SH-SY5Y (cell line): ENCODE measurements at regions not wholly inside any gene's neighbourhood (a gene's known extent, or its start where the extent isn't known, plus 50 kb on each side); places are given as distances from the start of the nearest gene placed in this dataset.

ENCODE experiments used
- GATA2 ChIP-seq: IDR thresholded peaks from 2 replicates; pipeline ENCODE4 v1.6.1; 2011; ENCODE audit warnings: mild to moderate bottlenecking, low read depth, low read length
- GATA3 ChIP-seq: IDR thresholded peaks from 2 replicates; pipeline ENCODE4 v1.6.1; 2011; ENCODE audit warnings: low read depth, mild to moderate bottlenecking, low read length, moderate library complexity

GRCh38 chr21:16768096-16768495, 744.7 kb upstream of the CXADR start:
- TF ChIP-seq GATA3 = no peak
- TF ChIP-seq GATA2 = no peak

- TF ChIP-seq GATA3 = no peak
- no peak for TF ChIP-seq GATA2
Observed at GRCh38 chr21:16770266-16770665, 742.6 kb upstream of the CXADR start.

GRCh38 chr21:16773206-16773605, 739.6 kb upstream of the CXADR start:
- no peak for TF ChIP-seq GATA2
- no peak for TF ChIP-seq GATA3

GRCh38 chr21:16775076-16775475, 737.8 kb upstream of the CXADR start:
- TF ChIP-seq GATA2 = no peak
- TF ChIP-seq GATA3 = no peak

GRCh38 chr21:16777041-16777720, 735.7 kb upstream of the CXADR start:
- TF ChIP-seq GATA3 = no peak
- TF ChIP-seq GATA2 = no peak

- no peak for TF ChIP-seq GATA2
- no peak for TF ChIP-seq GATA3
Observed at GRCh38 chr21:16788584-16788983, 724.3 kb upstream of the CXADR start.

GRCh38 chr21:16789636-16790035, 723.2 kb upstream of the CXADR start:
- TF ChIP-seq GATA3 (no peak; the same call in 1 of the 2 replicates), GATA2 (no peak)

GRCh38 chr21:16792101-16792500, 720.7 kb upstream of the CXADR start:
- TF ChIP-seq GATA3 (no peak), GATA2 (no peak)

- TF ChIP-seq GATA2 (no peak), GATA3 (no peak)
Observed at GRCh38 chr21:16794950-16795349, 717.9 kb upstream of the CXADR start.

- TF ChIP-seq GATA2 (no peak), GATA3 (no peak)
Observed at GRCh38 chr21:16796776-16797175, 716.1 kb upstream of the CXADR start.

- no peak for TF ChIP-seq GATA3
- TF ChIP-seq GATA2 = no peak
Observed at GRCh38 chr21:16797540-16797939, 715.3 kb upstream of the CXADR start.

GRCh38 chr21:16797966-16798365, 714.9 kb upstream of the CXADR start:
- no peak for TF ChIP-seq GATA3
- no peak for TF ChIP-seq GATA2

GRCh38 chr21:16800536-16801275, 712.1 kb upstream of the CXADR start:
- TF ChIP-seq GATA3 (no peak), GATA2 (no peak)

GRCh38 chr21:16811011-16811410, 701.8 kb upstream of the CXADR start:
- no peak for TF ChIP-seq GATA2
- no peak for TF ChIP-seq GATA3

GRCh38 chr21:16811970-16812369, 700.9 kb upstream of the CXADR start:
- TF ChIP-seq GATA2 (no peak), GATA3 (0 out of 2 replicates have a peak, but pooled peaks have one; percentile 36)

- TF ChIP-seq GATA3 = no peak
- TF ChIP-seq GATA2 = no peak
Observed at GRCh38 chr21:16815243-16815642, 697.6 kb upstream of the CXADR start.
